Caco-2 (cell line): ENCODE measurements at regions not wholly inside any gene's neighbourhood (a gene's known extent, or its start where the extent isn't known, plus 50 kb on each side); places are given as distances from the start of the nearest gene placed in this dataset.
"Not testable (repeated sequence)": the region's sequence is repeated elsewhere in the genome, so short reads cannot be mapped to it uniquely, and the experiment has no call there.

ENCODE experiments used
- BruUV-seq: library from RNA; stranded (reverse); fragments of 400-500 nt; replicated peaks from 2 replicates; lab custom pipeline; 2021; lab: Mats Ljungman, UMichigan
- CTCF ChIA-PET: fragments of 300-600 bp; sonication (Branson Sonifier 250); formaldehyde crosslinking; loops from one replicate; lab custom pipeline; 2022; ENCODE audit warnings: antibody characterized with exemption; lab: Charles Lee
- POLR2A ChIA-PET: fragments of 300-600 bp; sonication (Branson Sonifier 250); formaldehyde crosslinking; loops from one replicate; lab custom pipeline; 2022; ENCODE audit warnings: antibody characterized with exemption; lab: Charles Lee
- DNase-seq, 2 experiments: peaks; one replicate each; pipeline versions ENCODE4 v3.0.0 to v3.0.0-alpha.2; 2020 to 2022
- H3K27me3 ChIP-seq: replicated peaks from 2 replicates; pipeline ENCODE4 v1.6.0; 2011; ENCODE audit warnings: low read length; ENCODE audit not compliant: control insufficient read depth, insufficient read depth
- H3K36me3 ChIP-seq: 2 replicates; pipeline ENCODE4 v1.5.1; 2011; ENCODE audit warnings: low read length; ENCODE audit not compliant: control insufficient read depth, insufficient read depth
- H3K4me1 ChIP-seq: fragments of 250-450 bp; sonication (Bioruptor Pico); 2 replicates; pipeline ENCODE4 v1.5.1; 2020; ENCODE audit warnings: mild to moderate bottlenecking
- H3K4me3 ChIP-seq: 2 replicates; pipeline ENCODE4 v1.5.1; 2011; ENCODE audit warnings: low read depth, mild to moderate bottlenecking, control low read depth, low read length
- H3K9me3 ChIP-seq: fragments of 250-450 bp; sonication (Bioruptor Pico); 2 replicates; pipeline ENCODE4 v1.5.1; 2020; ENCODE audit warnings: mild to moderate bottlenecking, moderate library complexity
- H3K27ac Mint-ChIP-seq: one replicate; pipeline ENCODE4 v1.8.0; 2022; ENCODE audit warnings: mixed read lengths; ENCODE audit not compliant: unreplicated experiment
- H3K27me3 Mint-ChIP-seq: one replicate; pipeline ENCODE4 v1.8.0; 2022; ENCODE audit warnings: mixed read lengths; ENCODE audit not compliant: insufficient read depth, unreplicated experiment
- H3K36me3 Mint-ChIP-seq: one replicate; pipeline ENCODE4 v1.8.0; 2022; ENCODE audit warnings: mild to moderate bottlenecking, mixed read lengths; ENCODE audit not compliant: insufficient read depth, unreplicated experiment
- H3K4me1 Mint-ChIP-seq: one replicate; pipeline ENCODE4 v1.8.0; 2022; ENCODE audit warnings: low read depth, mixed read lengths; ENCODE audit not compliant: unreplicated experiment
- H3K4me3 Mint-ChIP-seq: one replicate; pipeline ENCODE4 v1.8.0; 2022; ENCODE audit warnings: mild to moderate bottlenecking, moderate library complexity, mixed read lengths; ENCODE audit not compliant: unreplicated experiment
- H3K9me3 Mint-ChIP-seq: one replicate; pipeline ENCODE4 v1.8.0; 2022; ENCODE audit warnings: mixed read lengths; ENCODE audit not compliant: unreplicated experiment
- intact Hi-C: fragments of 100-400 bp; cut with micrococcal nuclease; formaldehyde crosslinking; loops from one replicate; pipeline ENCODE4 v1.10.0; 2022; ENCODE audit not compliant: unreplicated experiment
- TF ChIP-seq, protein P1 (sequence below), 2 experiments: fragments of 200-600 bp in 1 of 2; IDR thresholded peaks; 1 replicate in 1 of 2; 2 replicates in 1 of 2; pipeline versions ENCODE4 v1.5.1 to v1.8.0; 2011 to 2022; ENCODE audit warnings: antibody characterized with exemption in 1 of 2, control low read depth in 1 of 2, inconsistent platforms in 1 of 2, low read depth in 1 of 2, low read length in 1 of 2, mild to moderate bottlenecking in 1 of 2, moderate library complexity in 1 of 2; ENCODE audit not compliant: insufficient read depth in 1 of 2, severe bottlenecking in 1 of 2, unreplicated experiment in 1 of 2

DNA sequence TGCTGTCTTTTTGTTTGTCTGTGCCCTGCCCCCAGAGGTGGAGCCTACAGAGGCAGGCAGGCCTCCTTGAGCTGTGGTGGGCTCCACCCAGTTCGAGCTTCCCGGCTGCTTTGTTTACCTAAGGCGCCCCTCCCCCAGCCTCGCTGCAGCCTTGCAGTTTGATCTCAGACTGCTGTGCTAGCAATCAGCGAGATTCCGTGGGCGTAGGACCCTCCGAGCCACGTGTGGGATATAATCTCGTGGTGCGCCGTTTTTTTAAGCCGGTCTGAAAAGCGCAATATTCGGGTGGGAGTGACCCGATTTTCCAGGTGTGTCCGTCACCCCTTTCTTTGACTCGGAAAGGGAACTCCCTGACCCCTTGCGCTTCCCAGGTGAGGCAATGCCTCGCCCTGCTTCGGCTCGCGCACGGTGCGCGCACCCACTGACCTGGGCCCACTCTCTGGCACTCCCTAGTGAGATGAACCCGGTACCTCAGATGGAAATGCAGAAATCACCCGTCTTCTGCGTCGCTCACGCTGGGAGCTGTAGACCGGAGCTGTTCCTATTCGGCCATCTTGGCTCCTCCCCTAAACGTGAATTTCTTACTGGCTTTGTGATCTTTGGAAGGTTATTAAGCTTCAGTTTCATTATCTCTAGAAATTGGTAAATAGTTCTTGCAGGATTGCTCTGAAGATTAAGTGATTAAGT is 196.2 kb upstream of the ADO start:
- not testable (repeated sequence) for H3K4me1 ChIP-seq, H3K27me3 Mint-ChIP-seq, H3K27me3 ChIP-seq, BruUV-seq, H3K9me3 ChIP-seq, H3K4me1 Mint-ChIP-seq, H3K36me3 Mint-ChIP-seq, H3K36me3 ChIP-seq
- ChIA-PET POLR2A (interaction anchor here (0.7 kb wide), 1 partner anchor 1830 kb away, joined by 4 read pairs; the partner anchor contains the start of gene CDK1), CTCF (interaction anchor here (1.2 to 1.3 kb wide), 2 partner anchors 209 to 476 kb away, joined by 4 to 8 read pairs; no protein-coding TSS in a partner anchor)
- Mint-ChIP-seq H3K9me3 (peaks cover 11% of the 10 kb centered on the region), H3K4me3 (peak overlapping the region; percentile 81), H3K27ac (peak overlapping the region; percentile 45)
- DNase-seq, result peak; percentile 77 to 80
- intact Hi-C loops, result loop anchor here (2.0 kb wide), 1 partner anchor 14 kb away; no protein-coding TSS in a partner anchor
- TF ChIP-seq, protein P1, sequence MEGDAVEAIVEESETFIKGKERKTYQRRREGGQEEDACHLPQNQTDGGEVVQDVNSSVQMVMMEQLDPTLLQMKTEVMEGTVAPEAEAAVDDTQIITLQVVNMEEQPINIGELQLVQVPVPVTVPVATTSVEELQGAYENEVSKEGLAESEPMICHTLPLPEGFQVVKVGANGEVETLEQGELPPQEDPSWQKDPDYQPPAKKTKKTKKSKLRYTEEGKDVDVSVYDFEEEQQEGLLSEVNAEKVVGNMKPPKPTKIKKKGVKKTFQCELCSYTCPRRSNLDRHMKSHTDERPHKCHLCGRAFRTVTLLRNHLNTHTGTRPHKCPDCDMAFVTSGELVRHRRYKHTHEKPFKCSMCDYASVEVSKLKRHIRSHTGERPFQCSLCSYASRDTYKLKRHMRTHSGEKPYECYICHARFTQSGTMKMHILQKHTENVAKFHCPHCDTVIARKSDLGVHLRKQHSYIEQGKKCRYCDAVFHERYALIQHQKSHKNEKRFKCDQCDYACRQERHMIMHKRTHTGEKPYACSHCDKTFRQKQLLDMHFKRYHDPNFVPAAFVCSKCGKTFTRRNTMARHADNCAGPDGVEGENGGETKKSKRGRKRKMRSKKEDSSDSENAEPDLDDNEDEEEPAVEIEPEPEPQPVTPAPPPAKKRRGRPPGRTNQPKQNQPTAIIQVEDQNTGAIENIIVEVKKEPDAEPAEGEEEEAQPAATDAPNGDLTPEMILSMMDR (IDR thresholded peaks at IDR 0.05; ENCODE audit: insufficient read depth in 1 of 2, low read depth in 1 of 2, low read length in 1 of 2, severe bottlenecking in 1 of 2, unreplicated experiment in 1 of 2), result peak in 1 of 2 experiments; percentile 48
- peak overlapping the region; percentile 42 for H3K4me3 ChIP-seq

DNA sequence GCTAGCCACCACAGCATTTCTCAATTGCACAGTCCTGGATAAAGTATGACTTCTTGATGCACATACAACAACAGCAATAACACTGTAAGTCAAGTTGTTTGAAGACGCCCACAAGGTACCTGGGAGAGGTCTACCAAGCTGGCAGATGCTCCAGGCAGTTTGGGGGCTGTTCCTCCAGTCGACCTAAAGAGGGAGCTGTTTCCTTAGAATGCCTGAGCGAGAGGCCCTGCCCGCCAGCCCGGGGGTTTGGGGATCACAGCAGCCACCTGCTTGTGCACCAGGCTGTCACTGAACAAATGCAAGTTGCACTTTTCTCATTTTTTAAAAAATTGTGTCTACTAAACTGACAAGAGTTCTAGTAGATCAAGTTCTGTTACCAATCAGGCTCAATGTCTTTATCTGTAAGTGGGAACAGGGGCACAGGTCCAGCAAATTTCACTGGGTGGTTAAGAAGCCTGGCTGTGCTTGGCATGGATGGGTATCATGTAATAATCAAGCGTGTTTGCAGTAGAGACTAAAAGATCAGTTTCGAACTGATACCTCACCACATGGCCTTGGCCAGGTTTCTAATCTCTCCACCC is 193.8 kb upstream of the ADO start:
- H3K36me3 Mint-ChIP-seq, result no peaks in the 10 kb centered on the region
- H3K27me3 Mint-ChIP-seq, result peaks cover 18% of the 10 kb centered on the region
- peaks cover 11% of the 10 kb centered on the region for H3K9me3 Mint-ChIP-seq
- H3K4me1 ChIP-seq, result no peaks in the 10 kb centered on the region
- H3K27ac Mint-ChIP-seq, result no peak overlapping the region
- ChIA-PET POLR2A (no interaction called here), CTCF (interaction anchor here (1.1 to 1.8 kb wide), 4 partner anchors 13 to 522 kb away, joined by 4 to 38 read pairs (median 6); partner anchors contain the start of genes EGR2 and NRBF2)
- TF ChIP-seq, protein P1 (IDR thresholded peaks at IDR 0.05; ENCODE audit: insufficient read depth in 1 of 2, low read depth in 1 of 2, low read length in 1 of 2, severe bottlenecking in 1 of 2, unreplicated experiment in 1 of 2), result peak; percentile 92 to 93
- H3K4me3 Mint-ChIP-seq, result peak overlapping the region; percentile 6
- no peaks in the 10 kb centered on the region for H3K9me3 ChIP-seq
- H3K4me3 ChIP-seq, result no peak overlapping the region
- intact Hi-C loops, result loop anchor here (1.0 to 2.0 kb wide), 4 partner anchors 70 to 548 kb away; no protein-coding TSS in a partner anchor
- no TSS peak for BruUV-seq
- H3K36me3 ChIP-seq, result no peaks in the 10 kb centered on the region
- peak; percentile 79 to 85 for DNase-seq
- H3K4me1 Mint-ChIP-seq, result no peaks in the 10 kb centered on the region
- H3K27me3 ChIP-seq, result no peaks in the 10 kb centered on the region

DNA sequence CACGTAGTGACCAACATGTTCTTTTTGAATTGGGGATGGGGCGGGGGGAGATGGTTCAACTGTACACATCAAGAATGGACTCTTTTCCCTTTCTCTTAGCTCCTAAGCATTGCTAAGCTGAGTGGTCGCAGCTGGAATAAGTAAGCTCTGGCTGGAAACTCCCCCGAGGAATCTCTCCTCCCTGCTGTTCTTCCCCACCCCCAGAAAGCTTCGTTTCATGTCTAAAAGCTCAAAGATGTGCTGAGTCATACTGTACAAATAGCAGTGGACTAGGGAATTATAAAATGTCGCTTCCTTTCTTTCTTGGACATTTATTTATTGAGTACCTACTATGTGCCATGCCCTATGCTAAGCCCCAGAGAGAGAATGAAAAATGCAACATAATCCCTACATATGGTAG is 191.1 kb upstream of the ADO start:
- Mint-ChIP-seq H3K9me3 (peaks cover 11% of the 10 kb centered on the region), H3K4me1 (no peaks in the 10 kb centered on the region), H3K36me3 (no peaks in the 10 kb centered on the region), H3K27me3 (peaks cover 23% of the 10 kb centered on the region), H3K27ac (no peak overlapping the region), H3K4me3 (no peak overlapping the region)
- CTCF ChIA-PET, result interaction anchor here (1.2 kb wide), 1 partner anchor 205 kb away, joined by 3 read pairs; no protein-coding TSS in a partner anchor
- TF ChIP-seq, protein P1 (IDR thresholded peaks at IDR 0.05; ENCODE audit: insufficient read depth in 1 of 2, low read depth in 1 of 2, low read length in 1 of 2, severe bottlenecking in 1 of 2, unreplicated experiment in 1 of 2), result no peak
- no peaks in the 10 kb centered on the region for H3K36me3 ChIP-seq
- no peak for DNase-seq
- H3K9me3 ChIP-seq, result no peaks in the 10 kb centered on the region
- POLR2A ChIA-PET, result no interaction called here
- BruUV-seq, result no TSS peak
- H3K4me3 ChIP-seq, result no peak overlapping the region
- intact Hi-C loops, result no loop called here
- no peaks in the 10 kb centered on the region for H3K27me3 ChIP-seq
- H3K4me1 ChIP-seq, result no peaks in the 10 kb centered on the region
